Kasumi-1 (cell line): ENCODE measurements at regions not wholly inside any gene's neighbourhood (a gene's known extent, or its start where the extent isn't known, plus 50 kb on each side); places are given as distances from the start of the nearest gene placed in this dataset.
A peak's percentile ranks its signal among the peaks of the same experiment; 100 is the strongest.

Experiments
- DNase-seq, 2 experiments: peaks; one replicate each; lab custom pipeline; 2025; lab: John Stamatoyannopoulos, UW

DNA sequence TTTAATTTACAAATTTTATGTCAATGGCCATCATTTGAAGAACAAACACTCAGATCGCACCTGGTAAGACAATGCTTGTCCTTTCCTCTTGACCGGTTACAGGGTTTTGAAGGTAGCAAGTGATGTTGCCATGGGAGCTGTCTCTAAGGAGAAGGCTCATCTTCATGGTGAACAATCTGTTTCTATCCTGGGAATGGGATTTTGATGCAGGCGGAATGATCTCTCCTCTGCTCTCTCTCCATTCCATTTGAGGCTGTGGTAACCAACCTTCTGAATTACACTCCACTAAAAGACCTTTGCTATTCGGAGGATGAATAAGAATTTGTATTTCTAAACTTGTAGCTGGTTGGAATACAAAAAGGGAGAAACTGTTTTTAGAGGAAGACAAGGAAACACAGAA is 57.9 kb upstream of the SLC5A9 start:
- no peak for DNase-seq

- no peak for DNase-seq
These were observed 61.9 kb upstream of the SLC5A9 start for GRCh38 chr1:48160486-48161132.

DNA sequence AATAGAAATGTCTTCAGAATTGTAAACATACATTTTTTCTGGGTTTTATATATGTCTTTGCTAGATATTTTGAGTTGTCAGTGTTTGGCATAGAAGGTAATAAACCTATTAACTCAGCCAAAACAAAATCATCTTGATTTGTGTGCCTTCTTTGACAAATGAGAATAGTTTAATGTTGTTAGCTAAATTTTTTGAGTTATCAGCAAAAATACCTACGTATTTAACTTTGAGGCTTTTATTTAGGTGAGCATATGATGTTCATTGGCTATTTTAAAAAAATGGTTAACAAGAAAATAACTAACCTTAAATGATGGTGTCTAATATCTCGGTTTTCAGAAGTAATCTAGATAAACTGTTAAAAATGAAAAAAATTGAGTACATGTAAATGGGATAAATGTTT is 83.2 kb upstream of the SLC5A9 start:
- DNase-seq = no peak

GRCh38 chr1:48127735-48128685 is 94.5 kb upstream of the SLC5A9 start:
- DNase-seq = no peak

GRCh38 chr1:48123647-48124046 is 98.9 kb upstream of the SLC5A9 start:
- DNase-seq = no peak

- DNase-seq = no peak
These were observed 100.6 kb upstream of the SLC5A9 start for GRCh38 chr1:48121955-48122354.

DNA sequence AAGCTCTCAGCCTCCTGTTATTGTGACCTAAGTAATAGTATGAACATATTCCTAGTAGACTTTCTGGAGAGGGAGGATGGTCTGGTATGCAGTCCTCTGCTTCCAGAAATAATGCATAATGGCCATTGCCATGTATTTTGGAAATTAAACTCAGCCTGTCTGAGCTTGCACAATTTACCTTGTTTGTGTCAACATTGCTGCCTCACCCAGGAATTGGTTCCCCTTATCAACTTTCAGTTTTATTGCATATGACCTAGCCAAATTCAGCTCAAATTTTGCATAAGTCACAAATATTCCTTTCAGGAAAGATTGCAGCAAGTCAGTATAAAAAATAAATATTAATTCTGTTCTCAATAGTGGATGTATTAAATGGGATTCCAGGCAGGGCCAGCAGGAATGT is 101.9 kb upstream of the SLC5A9 start:
- no peak for DNase-seq

- DNase-seq = no peak
These were observed 106.7 kb upstream of the SLC5A9 start for GRCh38 chr1:48115835-48116234.

DNA sequence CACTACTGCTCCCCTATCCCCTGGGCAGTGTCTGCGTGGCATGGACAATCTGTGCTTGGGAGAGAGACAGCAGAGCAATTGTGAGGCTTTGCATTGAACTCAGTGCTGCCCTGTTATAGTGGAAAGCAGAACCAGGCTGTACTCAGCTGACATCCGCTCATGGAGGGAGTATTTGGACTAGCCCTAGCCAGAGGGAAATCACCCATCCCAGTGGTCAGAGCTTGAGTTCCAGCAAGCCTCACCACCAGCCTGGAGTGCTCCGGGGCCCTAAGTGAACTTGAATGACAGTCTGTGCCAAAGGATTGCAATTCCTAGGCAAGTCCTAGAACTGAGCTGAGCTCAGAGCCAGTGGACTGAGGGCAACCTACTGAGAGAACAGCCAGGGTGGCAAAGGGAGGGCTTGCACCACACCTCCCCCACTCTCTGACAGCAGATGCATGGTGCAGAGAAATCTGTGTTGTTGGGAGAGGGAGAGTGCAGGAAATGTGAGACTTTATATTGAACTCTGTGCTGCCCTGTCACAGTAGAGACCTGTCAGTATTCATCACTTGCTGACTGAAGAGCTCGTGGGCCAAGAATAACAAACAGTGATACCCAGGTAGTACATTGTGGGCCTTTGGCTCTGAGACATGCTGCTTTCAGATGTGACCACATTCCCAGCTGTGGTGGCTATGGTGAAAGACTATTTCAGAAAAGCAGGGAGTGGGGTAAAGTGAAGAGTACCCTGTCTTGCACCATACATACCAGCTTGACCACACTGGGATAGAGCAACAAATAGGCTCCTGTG is 107.7 kb upstream of the SLC5A9 start:
- DNase-seq = no peak

- peak; percentile 58 to 62 for DNase-seq
These were observed 112.3 kb upstream of the TRABD2B start for GRCh38 chr1:48109390-48110013.

DNA sequence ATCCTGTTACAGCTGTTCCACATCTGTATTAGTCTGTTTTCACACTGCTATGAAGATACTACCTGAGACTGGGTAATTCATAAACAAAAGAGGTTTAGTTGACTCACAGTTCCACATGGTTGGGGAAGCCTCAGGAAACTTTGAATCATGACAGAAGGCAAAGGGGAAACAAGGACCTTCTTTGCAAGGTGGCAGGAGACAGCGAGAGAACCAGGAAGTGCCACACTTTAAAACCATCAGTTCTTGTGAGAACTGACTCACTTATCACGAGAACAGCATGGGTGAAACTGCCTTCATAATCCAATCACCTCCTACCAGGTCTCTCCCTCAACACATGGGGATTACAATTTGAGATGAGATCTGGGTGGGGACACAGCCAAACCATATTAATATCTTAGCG is 110.3 kb upstream of the TRABD2B start:
- DNase-seq = no peak

GRCh38 chr1:48106049-48106448 is 108.9 kb upstream of the TRABD2B start:
- DNase-seq = no peak

- DNase-seq = no peak
These were observed 108.0 kb upstream of the TRABD2B start for GRCh38 chr1:48105165-48105564.

DNA sequence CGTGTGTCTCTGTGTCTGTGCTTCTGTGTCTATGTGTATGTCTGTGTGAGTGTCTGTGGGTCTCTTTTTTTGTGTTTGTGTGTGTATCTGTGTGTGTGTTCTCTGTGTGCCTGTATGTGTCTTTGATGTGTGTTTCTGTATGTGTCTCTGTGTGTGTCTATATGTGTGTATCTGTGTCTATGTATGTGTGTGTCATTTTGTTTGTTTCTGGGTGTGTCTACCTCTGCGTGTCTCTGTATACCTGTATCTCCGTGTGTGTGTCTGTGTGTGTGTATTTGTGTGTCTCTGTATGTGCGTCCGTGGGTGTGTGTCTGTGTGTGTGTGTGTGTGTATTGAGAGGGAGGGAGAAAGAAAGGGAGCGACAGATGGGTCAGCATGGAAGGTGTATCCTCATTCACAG is 106.3 kb upstream of the TRABD2B start:
- no peak for DNase-seq

DNA sequence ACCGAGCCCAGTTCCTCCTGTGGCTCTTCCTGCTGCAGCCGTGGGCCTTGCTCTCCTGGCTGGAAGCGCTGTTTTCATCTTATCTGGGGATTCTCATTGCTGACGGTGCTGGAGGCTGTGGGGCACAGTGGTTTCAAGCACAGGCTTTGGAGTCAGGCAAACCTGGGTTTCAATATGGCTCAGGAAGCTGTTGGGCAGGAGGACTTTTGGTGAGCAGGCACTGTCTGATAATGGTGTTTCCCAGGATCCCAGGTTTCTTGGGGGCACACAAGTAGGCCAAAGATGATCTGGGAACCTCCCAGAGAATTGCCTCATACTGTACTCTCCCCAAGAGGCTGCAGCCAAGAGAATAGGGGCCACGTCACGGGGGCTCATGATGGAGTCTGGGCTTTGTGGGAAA is 105.6 kb upstream of the TRABD2B start:
- DNase-seq = no peak

DNA sequence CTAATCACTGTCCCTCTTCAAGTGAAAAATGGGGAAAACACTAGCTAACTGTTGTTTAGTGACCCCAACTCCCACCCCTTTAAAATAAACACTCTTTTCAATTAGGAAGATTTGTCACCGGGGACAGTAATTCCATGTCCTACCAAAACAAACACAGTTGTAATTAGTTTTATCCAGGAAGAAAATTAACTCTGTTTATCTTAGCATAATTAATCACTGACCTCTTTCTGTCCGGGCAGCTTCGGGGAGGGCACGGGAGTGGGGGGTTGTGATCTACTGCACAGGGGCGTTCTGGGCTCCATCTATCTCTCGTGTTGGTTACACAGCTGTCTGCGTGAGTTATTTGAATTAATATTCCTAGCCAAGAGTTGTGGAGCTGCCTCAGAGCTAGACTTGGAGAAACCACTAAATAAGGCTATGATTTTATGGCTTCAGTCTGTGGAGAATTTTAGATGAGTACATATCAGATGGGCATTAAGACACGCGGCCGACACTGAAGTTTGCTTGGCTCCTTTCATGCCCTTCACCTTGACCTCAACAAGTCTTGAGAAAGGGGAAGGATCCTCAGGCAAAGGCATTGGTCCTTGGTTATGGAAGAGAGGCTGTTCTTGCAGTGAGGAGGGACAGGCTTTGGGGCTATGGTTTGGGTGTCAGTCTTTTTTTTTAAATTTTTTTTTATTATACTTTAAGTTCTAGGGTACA is 102.0 kb upstream of the TRABD2B start:
- no peak for DNase-seq

DNA sequence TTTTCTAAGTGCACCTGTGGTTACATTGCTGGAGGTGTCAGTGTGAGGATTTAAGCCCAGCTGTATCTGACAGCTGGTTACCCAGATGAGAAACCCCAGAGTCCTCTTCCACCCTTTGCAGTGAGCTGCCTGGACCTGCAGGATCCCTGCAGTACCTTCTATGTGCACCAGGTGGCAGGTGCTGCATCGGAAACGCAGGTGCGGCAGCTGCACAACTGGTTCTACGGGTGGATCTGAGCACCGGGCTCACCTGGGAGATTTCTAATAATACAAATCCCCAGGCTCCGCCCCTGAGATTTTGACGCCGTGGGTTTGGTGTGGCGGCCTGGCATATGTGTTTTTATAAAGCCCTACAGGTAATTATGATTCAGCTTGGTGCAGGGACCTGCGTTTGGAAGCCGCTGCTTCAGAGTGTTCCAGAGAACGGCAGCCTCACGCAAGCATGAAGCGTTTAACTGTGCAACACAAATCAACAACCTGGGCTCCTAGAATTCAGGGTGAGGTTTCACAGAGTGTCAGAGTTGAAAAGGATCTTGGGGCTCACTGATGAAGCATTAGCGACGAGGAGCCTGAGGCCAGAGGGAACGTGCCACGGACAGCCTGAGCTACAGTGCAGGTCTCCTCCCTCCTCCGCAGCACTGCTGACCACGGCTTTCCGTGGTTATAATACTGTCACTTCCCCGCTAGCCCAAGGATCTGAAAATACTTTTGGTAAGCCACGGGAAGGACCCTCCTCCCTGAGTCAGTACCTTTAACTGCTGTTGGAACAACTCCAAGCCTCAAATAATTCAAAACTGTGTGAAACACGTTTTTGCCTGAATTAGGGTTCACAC is 96.7 kb upstream of the TRABD2B start:
- peak; percentile 46 to 52 for DNase-seq

DNA sequence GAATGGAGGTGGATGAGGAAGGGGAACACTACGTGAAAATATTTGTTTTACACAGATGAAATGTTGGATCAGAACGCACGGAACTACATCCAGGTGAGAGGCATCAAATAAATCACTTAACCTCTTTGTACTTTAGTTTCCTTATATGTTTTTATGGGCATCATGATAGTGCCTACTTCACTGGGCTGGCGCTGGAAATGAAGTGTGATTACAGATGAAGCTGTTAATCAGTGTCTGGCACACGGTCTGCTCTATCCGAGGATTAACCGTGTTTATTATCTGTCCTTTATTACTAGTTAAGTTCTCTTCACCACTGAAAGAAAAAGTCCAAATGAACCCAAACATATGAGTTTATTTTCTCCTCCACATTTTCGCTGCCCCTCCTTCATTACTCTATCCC is 96.0 kb upstream of the TRABD2B start:
- DNase-seq = no peak

DNA sequence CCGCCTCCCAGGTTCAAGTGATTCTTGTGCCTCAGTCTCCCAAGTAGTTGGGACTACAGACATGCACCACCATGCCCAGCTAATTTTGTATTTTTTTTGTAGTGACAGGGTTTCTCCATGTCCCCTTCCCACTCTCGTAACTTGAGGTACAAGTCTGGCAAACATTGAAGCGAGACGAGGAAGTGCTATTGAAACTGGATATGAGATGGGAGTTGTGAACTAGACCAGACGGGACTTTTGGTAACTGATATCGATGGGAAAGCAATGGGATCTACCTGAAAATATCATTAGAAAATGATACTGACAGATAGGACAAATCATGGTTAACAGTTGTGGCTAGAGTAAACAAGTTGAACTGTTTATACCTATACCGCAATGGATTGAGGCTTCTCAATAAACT is 95.2 kb upstream of the TRABD2B start:
- no peak for DNase-seq

- DNase-seq = no peak
These were observed 92.2 kb upstream of the TRABD2B start for GRCh38 chr1:48089356-48089891.
